ENCODE measurements at regions not wholly inside any gene's neighbourhood (a gene's known extent, or its start where the extent isn't known, plus 50 kb on each side); places are given as distances from the start of the nearest gene placed in this dataset.

DNA sequence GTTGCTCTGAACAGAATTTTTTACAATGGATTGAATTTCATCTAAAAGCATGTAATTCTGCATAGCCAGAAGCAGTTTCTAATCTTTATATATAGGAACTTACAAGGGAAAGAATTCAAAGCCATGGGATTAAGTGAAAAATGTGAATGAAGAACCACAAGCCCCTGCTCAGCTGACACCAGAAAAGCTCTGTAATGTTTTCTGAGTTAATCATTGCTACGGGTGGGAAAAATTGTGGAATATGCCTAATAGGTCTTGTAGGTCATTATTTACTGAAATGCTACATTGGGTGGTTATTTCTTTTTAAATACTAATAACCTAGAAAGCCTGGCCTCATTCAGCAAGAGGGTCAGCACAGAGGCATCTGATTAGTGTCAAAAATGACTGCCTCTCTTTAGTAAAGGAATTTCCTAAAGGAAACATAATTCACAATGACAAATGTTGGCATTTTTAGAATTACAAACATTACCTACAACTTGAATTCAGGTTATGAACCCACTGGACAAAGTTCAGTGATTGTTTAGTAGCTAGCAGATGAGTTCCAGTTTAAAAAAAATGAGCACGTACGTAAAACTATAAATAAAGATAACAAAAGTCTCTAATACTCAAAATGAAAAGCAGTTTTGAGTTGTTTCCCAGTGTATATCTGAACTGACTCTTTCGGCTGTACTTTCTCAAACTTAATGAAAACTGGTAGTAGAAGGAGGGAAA, 75.3 kb downstream of the BMP4 start:
- no peak overlapping the region for H3K4me2 ChIP-seq (ENCODE audit: insufficient read depth, insufficient read length, low read length)
- H3K56ac ChIP-seq (ENCODE audit: insufficient read length, low read depth, low read length): no peak overlapping the region
- no peak overlapping the region for H2BK120ac ChIP-seq (ENCODE audit: low read depth, low read length, poor library complexity, severe bottlenecking)
- H3K4me1 ChIP-seq (ENCODE audit: insufficient read depth, low read length): no peaks in the 10 kb centered on the region
- H3K18ac ChIP-seq (ENCODE audit: insufficient read length, low read depth, low read length): no peak overlapping the region
- H3K79me2 ChIP-seq (ENCODE audit: insufficient read depth, low read length): no peaks in the 10 kb centered on the region
- no peaks in the 10 kb centered on the region for H4K20me1 ChIP-seq (ENCODE audit: control insufficient read depth, insufficient read depth, insufficient read length)
- H3K23me2 ChIP-seq (ENCODE audit: insufficient read length, low read depth, low read length, poor library complexity, severe bottlenecking): no peaks in the 10 kb centered on the region
- no peak overlapping the region for H2BK5ac ChIP-seq (ENCODE audit: insufficient read length, low read length)
- no peak overlapping the region for H3T11ph ChIP-seq (ENCODE audit: low read length)
- no peak overlapping the region for H2BK20ac ChIP-seq (ENCODE audit: low read depth, low read length, poor library complexity, severe bottlenecking)
- H3K9ac ChIP-seq (ENCODE audit: extremely low read depth, insufficient read length, low read length): no peak overlapping the region
- H3K27me3 ChIP-seq (ENCODE audit: insufficient read depth, low read length): no peaks in the 10 kb centered on the region
- no peak overlapping the region for H2AFZ ChIP-seq (ENCODE audit: low read length)
- no peak overlapping the region for H4K8ac ChIP-seq (replicated peaks; ENCODE audit: insufficient read length, low read depth, low read length)
- H3K23ac ChIP-seq (ENCODE audit: insufficient read length, low read depth, low read length): no peak overlapping the region
- no peak overlapping the region for H3K27ac ChIP-seq (ENCODE audit: insufficient read length, low read depth, low read length)
- H3K9me3 Mint-ChIP-seq: peaks cover 4% of the 10 kb centered on the region in 2 experiments; a peak in 2 of 5 replicates
- TF ChIP-seq, protein P1, sequence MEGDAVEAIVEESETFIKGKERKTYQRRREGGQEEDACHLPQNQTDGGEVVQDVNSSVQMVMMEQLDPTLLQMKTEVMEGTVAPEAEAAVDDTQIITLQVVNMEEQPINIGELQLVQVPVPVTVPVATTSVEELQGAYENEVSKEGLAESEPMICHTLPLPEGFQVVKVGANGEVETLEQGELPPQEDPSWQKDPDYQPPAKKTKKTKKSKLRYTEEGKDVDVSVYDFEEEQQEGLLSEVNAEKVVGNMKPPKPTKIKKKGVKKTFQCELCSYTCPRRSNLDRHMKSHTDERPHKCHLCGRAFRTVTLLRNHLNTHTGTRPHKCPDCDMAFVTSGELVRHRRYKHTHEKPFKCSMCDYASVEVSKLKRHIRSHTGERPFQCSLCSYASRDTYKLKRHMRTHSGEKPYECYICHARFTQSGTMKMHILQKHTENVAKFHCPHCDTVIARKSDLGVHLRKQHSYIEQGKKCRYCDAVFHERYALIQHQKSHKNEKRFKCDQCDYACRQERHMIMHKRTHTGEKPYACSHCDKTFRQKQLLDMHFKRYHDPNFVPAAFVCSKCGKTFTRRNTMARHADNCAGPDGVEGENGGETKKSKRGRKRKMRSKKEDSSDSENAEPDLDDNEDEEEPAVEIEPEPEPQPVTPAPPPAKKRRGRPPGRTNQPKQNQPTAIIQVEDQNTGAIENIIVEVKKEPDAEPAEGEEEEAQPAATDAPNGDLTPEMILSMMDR (conservative IDR thresholded peaks at IDR 0.05): no peak
- no CpG with 5 or more reads among the region's 4 CpGs for WGBS (ENCODE audit: extremely low coverage, insufficient read length, low lambda C conversion rate)
- no peak overlapping the region for H3K4ac ChIP-seq (ENCODE audit: low read depth, low read length)
- H3K4me1 Mint-ChIP-seq: no peaks in the 10 kb centered on the region
- no peak overlapping the region for H4K5ac ChIP-seq (ENCODE audit: insufficient read length, low read depth, low read length)
- no peaks in the 10 kb centered on the region for H3K9me3 ChIP-seq (ENCODE audit: control insufficient read depth, low read depth, low read length)
- no peak overlapping the region for H3K4me3 Mint-ChIP-seq
- no peak overlapping the region for H2AK5ac ChIP-seq (ENCODE audit: insufficient read length, low read length)
- H3K79me1 ChIP-seq (ENCODE audit: insufficient read depth, low read depth, low read length, poor library complexity, severe bottlenecking): no peaks in the 10 kb centered on the region
- H3K27ac Mint-ChIP-seq: no peak overlapping the region
- H3K36me3 Mint-ChIP-seq (ENCODE audit: insufficient read depth in 1 of 3, low read depth in 3 of 3): no peaks in the 10 kb centered on the region; a peak in 1 of 7 replicates
- H2BK15ac ChIP-seq (ENCODE audit: low read depth, low read length): no peak overlapping the region
- H2BK12ac ChIP-seq (ENCODE audit: insufficient read length, low read depth, low read length): no peak overlapping the region
- H4K91ac ChIP-seq (ENCODE audit: insufficient read length, low read depth, low read length): no peak overlapping the region
- H3K14ac ChIP-seq (ENCODE audit: insufficient read depth, low read length): no peak overlapping the region
- H3K27me3 Mint-ChIP-seq (ENCODE audit: low read depth): no peaks in the 10 kb centered on the region; the same call in 1 of the 2 replicates
- DNase-seq: no peak
